ENCODE measurements at regions not wholly inside any gene's neighbourhood (a gene's known extent, or its start where the extent isn't known, plus 50 kb on each side); places are given as distances from the start of the nearest gene placed in this dataset.

GRCh38 chr6:77361018-77361417 is 102.3 kb downstream of the HTR1B start:
- TF ChIP-seq CTCF (conservative IDR thresholded peaks at IDR 0.05) (no peak), EZH2 (IDR thresholded peaks at IDR 0.05; ENCODE audit: low read depth) (no peak)
